Inflammatory macrophage treated with lipopolysaccharide for 4 hours (primary cell): ENCODE measurements at regions not wholly inside any gene's neighbourhood (a gene's known extent, or its start where the extent isn't known, plus 50 kb on each side); places are given as distances from the start of the nearest gene placed in this dataset.
"Not testable (repeated sequence)": the region's sequence is repeated elsewhere in the genome, so short reads cannot be mapped to it uniquely, and the experiment has no call there.

ENCODE experiments used
- DNase-seq: peaks from one replicate; pipeline ENCODE4 v3.0.0-alpha.2; 2020

DNA sequence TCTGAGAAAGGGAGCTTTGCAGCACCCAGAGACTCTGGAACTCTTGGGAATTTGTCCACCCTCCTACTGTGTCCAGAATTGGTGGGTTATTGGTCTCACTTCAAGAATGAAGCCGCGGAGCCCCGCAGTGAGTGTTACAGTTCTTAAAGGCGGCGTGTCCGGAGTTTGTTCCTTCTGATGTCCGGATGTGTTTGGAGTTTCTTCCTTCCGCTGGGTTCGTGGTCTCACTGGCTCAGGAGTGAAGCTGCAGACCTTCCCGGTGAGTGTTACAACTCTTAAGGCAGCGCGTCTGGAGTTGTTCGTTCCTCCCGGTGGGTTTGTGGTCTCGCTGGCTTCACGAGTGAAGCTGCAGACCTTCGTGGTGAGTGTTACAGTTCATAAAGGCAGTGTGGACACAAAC, 824.7 kb downstream of the LRRTM4 start:
- DNase-seq, result not testable (repeated sequence)

DNA sequence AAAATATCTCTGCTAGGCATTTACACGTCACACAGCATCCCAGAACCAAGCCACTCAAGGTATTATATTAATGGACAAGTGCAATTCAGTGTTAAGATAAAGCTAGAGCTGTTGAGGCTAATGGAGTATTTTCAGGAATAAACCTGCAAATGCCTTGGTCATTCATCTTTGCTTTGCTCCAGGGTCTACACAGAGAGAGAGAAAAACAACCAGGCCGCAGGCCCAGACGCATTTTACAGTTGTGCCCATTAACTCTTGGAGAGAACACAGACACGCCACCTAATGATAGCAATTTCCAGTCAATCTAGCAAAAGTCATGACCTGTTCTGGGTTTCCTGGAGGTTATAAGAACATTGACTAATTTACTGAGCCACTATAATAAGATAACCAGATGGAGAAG, 829.3 kb downstream of the LRRTM4 start:
- DNase-seq, result no peak

DNA sequence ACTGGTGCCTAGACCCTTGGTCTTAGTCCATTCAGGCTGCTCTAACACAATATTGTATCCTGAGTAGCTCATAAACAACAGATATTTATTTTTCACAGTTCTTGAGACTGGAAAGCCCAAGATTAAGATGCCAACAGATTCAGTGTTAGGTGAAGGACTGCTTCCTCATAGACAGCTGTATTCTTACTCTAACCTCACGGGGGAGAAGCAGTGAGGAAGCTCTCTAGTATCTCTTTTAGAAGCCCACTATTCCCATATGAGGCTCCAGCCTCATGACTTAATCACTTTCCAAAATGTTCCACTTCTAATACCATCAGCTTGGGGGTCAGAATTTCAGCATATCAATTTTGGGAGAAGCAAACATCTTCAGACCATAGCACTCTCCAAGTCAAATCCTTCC, 833.4 kb downstream of the LRRTM4 start:
- DNase-seq, result no peak

DNA sequence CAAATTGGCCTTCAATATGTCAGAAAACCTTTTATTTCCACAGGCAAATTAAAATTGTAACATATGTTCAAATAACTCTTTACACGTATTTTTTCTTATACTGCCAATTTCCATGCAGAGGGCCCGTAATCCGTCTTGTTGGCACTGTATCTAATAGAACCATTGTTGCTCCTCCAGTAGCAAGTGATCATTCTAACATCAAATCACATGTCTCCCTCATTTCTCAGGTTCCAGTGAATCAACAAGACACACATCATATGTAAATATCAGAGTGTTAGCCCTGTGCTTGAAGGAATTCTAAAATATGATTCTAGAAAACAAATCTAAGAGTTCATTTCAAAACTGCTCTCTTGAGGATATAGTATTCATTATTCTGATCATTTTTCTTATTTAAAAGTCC, 834.3 kb downstream of the LRRTM4 start:
- no peak for DNase-seq

DNA sequence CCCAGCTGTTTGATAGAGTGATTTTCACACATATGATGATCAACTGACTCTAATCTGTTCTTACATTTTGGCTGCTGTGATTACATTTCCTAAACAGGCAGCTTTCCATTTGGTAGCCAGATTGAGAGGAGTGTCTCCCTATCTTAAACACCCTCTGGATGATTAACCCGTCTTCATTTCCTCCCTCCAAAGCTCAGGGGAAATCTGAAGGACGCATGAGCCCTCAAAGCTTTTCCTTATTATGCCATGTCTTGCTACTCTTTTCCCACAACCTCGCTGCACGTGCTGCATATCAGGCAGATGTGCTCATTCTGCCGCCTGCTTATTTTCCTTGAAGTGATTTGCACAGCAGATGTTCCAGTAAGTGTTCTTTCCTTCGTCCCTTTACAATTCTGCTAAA, 837.4 kb downstream of the LRRTM4 start:
- DNase-seq, result no peak

DNA sequence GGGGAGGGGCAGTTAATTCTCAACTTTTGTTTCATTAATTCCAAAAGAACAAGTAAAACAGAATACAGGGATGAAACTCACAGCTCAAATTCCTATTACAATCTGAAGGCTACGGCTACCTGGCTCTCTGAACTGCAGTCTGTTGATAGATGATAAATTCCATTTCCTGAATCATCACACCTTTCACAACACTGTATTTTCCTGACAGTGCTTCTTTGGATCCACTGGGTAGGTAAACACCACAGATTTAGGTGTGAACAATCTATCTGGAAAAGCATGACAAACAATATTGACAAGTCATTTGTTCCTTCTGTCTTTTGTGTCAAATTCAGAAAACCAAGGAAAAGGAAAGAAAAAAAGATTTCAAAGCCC, 843.2 kb downstream of the LRRTM4 start:
- no peak for DNase-seq

DNA sequence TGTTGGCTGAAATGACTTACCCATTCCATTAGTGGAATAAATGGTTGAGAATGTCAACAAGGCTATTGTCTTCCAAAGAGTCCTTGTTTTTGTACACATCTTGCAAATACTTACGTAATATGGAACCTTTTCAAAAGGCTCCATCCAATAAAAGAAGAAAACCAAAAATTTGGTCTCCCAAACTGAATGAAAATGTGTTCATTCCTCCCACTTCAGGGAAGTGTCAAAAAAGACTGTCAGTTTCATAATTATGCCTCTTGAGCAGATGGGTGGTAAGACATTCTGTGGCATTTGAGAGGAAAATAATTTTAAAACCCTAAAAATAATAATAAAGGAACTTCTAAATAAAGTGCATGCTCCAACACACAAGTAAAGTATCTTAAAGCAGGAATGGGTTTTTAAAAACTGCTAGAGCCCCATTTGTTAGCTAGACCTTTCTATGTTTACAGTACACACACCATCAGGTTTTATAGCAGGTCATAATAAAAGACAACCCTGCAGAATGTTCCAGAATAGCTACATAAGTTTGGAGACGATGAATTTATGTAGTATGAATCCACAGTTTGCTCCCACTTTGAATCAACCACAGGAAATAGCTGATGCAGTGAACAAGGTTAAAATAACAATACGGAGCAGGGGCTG, 843.7 kb downstream of the LRRTM4 start:
- no peak for DNase-seq

DNA sequence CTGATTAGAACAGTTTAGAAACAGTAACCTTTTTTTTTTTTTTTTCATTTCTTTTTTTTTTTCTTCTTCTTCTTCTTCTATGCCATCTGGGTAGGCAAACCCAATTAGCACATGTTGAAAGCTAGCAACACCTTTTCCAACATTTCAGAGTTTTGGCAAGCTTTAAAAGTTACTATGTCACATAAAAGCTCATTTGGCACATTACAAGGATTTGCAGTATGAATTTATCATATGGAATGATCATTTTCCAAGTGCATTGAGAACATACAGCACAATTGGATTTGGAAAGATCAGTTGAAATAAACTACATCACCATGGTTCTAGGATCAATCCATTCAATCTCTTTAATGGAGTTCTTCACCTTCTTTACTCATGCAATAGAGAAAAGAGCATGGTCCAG, 847.0 kb downstream of the LRRTM4 start:
- DNase-seq, result no peak

DNA sequence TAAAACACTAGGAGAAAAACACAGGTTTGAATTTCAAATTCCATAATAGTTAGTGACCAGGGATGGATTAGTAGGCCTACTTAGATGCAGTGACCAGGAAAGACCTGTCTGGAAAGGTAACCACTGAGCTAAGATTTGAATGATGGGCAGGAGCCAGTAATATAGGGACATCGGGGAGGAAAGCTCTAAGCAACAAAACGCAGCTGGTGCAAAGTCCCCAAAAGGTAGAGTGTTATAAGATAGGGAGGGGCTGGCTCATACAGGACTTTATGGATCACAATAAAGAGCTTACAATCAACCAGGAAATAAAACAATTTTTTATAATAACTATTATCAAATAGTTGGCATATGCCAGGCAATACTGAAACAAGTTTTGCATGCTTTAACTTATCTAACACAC, 849.4 kb downstream of the LRRTM4 start:
- DNase-seq, result no peak

DNA sequence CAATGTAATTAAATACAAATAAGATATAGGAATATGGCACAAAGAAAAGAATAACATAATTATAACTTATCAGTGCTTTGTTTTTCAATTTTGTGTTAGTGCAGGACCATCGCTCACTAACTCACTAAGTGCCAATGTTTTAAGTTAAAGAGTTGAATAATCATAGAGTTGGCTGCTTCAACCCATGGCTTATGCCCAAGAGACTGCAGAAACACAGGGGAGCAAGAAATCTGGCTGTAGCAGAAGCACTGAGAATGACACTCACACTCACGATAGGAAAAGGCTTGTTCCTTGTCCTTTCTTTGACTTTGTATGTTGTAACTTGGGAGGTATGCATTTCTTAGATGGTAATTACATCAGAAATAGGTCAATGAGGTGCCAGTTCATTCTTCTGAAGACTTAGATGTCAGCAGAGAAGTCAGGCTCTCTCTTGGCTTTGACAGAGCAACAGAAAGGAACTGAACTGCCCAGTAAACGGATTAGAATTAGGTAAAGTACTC, 852.2 kb downstream of the LRRTM4 start:
- no peak for DNase-seq

DNA sequence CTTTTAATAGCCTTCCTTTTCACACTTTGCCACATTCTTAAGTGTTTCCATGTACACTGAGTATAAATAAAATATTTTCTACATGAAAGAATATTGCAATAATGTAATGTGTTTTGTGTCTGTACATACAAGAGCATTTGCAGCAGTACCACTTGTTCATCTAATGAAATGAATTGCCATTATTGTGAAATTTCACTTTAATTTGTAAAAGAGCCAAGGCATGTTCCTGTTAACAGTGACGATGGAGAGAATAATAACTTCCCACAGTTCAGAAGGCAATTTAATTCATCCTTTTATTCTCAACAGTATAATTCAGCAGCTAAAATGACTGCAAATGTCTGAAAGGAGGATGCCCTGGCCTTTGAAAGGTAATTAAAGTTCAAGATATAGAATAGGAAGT, 853.9 kb downstream of the LRRTM4 start:
- DNase-seq, result no peak

DNA sequence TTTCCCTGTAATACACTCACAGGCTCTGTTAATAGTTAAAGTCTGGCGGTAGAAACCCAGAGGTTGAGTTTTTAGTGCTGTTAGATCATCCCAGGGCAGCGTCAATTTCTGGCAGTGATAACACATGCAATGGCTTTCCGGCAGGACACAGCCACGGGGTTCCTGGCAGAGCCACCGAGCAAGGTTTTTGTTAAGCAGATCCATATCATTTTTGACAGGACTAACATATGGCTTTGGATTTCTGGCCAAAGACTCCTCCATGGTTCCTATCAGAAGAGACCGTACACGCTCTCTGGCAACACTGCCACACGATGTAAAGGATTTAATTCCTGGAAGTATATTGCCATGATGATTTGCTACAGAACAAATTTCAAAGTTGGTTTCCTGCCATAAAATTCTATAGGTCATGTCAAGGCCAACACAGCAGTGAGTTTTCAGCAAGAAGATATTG, 854.3 kb downstream of the LRRTM4 start:
- no peak for DNase-seq

DNA sequence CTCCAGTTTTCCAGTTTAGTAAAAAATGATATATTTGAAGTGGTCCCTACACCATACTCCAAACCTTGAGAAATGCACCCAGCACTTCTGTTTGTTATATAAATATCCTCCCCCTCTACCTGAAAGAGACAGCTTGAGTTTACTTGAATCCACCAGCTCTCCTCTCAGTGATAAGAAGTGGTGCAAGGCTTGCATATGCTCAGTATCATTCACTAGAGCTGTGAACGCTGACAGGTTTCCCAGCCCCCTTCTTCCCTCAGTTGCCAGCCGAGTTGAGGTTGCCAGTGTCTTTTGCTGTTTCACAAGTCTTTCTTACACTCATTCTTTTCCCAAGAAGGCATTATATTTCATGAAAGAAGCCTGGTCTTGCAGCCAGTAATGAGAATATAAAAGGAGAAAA, 880.0 kb downstream of the LRRTM4 start:
- DNase-seq, result no peak

DNA sequence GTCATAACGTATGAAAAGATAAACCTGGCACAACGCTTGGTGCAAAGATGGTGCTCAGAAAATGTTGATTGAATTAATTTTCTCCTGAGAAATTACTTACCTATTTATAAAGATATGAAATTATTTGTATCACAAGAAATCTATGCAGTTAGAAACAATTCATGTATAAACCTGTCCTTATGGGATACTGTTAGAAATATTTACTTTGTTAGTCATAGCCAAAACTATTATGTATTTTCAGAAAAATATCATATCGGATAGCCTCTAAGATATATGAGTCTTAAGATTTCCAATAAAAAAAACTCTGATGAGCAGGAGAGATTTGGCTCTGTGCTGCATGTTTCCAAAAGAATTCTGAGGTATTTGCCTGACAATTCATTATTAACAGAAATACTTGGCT, 880.7 kb downstream of the LRRTM4 start:
- DNase-seq, result no peak

DNA sequence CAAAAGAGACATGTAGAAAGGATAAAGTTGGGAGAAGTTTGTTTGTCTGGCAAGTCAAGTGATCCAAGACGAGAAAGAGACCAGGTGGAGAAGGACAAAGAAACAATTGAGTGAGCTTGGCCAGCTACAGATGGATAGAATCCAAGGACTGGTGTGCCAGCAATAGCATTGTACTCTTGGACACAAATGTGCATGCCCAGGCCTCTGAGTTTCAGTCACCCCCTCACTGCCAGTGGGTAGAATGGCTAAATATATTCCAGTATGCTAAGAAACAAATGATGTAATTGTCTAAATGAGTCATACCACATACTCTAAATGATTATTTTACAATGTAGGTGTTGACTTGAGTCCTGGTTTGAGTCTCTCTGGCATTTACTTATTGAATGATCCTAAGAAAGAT, 881.3 kb downstream of the LRRTM4 start:
- no peak for DNase-seq

DNA sequence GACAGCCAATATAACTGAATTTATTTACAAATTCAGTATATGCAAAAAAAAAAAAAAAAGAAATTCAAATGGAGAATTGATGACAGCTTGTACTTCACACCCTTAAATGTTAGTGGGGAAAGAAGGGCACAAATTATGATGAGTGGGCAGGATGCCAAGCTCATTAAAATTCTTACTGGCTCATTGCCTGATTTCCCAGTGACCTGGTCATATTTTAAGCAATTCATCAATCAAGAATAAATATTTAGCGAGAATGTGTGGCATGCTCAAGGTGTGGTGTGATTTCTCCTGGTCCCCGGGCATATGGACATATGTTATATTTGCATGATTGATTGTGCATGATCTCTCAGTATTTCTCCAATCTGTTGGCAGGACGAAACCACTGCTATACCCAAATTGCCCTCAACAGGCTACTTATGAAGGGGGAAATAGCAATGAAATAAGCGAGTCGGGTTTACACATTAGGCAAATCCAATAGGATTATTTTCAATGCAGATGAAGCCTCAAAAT, 883.0 kb downstream of the LRRTM4 start:
- no peak for DNase-seq

DNA sequence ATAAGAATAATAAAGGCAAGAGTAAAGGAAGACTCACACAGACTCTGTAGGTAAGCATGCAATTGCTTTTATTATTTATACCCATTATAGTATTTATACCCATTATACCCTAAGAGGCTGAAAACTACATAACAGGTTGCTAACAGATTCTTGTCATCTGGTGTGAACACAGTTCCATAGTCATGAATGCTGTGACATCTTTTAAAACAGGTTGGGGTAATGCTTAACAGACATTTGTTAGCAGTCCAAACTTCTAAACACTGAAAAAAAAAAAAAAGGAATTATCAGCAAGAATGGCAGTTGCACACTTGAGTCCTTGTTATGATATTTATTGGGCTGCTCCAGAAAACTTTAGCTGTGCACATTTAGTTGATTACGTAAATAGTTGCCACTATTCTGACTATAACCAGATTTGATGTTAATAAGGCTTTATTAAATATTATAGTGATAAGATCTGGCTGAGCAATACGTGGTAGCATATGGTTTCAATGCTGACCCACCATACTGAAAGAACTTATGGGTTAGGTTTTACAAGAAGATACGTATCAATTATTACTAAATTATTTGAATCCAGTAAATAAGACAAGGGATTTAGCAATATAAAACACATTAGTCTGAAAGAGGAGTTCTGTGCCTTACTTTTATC, 888.8 kb downstream of the LRRTM4 start:
- no peak for DNase-seq

DNA sequence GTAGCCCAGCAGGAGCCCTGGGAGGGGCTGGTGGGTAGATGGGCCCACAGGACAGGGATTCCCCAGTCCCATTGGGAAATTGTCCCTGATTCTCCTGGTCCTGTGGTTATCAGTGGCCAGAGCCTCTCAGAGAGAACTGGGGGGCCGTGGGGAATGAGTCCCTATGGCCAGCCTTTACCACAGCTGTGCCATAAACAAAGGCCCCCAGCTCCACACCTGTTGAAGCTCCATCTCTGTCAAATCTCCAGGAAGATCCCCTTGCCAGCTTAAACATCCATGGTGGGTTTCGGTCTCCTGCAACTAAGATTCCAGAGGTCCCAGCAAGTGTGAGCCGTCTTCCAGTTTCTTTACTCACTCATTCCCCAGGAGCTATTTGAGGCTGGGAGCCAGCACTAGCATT, 897.1 kb downstream of the LRRTM4 start:
- no peak for DNase-seq

DNA sequence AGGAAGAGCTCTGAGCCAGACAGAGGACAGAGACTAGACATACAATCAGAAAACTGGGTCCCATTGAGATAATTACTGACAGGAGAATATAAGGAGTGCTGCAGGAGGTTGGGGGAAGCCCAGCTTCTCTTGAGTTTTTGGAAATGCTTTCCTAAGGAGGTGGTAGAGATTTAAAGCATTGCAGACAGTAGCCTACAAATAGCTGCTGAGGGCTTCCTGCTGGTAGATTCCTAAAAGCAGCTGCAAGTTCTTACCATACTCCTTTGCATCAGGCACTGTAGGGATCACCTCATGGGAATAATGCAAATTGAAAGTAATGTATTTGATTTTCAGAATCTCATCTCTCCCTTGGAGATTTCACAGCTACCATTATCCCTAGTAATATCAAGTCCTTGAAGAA, 902.6 kb upstream of the GCFC2 start:
- no peak for DNase-seq

DNA sequence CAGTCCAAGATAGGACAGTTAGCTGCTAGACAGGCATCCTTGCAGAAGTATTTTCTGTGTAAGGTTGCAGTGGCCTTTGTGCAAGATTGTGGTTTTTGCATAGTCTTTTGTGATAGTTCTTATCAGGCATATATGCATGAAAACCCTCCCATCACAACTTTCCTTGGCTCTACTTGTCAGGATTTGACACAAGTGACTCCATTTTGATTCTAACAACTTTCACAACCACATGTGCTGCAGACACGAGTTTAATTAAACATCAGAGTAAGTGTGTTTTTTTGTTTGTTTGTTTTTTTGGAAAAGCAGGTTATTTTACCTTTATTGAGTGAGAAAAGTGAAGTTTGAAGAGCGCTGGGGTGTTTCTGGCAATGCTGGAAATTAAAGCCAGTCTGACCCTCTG, 902.0 kb upstream of the GCFC2 start:
- no peak for DNase-seq

DNA sequence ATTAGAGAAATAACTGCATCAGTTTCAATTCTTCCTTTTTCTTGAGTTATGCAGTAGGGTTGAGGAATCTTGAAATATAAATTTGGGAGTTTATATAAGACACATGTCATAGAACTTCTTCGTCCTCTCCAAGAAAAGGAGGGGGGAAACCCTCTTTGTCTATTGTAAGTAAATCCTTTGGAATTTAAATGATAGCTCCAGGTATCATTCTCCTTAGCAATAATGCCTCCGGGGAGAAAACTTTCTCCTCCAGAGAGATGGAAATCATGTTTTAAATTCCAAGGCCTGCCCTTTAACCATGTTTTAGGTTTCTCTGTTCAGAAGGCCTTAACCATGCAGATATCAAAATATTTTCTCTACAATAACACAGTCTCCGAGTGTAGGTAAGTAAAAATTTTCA, 899.7 kb upstream of the GCFC2 start:
- no peak for DNase-seq

DNA sequence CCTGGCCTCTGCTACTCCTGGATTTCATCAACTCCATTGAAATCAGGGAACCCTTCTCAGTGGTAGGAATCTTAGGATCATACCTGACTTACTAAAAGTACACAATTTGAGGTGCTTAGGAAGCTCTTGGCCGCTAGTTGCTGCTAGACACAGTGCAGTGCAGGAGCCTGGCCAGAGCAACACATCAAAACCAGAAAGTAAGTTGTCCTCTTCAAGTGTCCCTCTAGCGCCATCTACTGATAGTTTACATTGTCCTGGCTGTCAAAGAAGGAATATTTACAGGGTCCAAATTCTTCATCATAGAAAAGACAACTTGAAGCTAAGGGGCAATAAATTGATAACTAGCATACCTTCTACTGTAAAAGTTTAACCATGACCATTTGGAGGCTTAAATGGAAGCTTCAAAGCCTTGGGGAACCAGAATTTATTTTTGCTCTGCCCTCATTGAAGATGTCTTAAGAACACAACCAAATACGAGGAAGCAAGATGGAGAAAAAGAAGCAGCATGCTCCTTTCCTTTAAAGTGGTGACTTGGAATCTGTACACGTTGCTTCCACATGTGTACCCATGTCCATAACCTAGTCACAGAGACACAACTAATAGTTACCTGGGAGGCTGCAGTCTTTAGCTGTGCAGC, 889.1 kb upstream of the GCFC2 start:
- peak; percentile 51 for DNase-seq

DNA sequence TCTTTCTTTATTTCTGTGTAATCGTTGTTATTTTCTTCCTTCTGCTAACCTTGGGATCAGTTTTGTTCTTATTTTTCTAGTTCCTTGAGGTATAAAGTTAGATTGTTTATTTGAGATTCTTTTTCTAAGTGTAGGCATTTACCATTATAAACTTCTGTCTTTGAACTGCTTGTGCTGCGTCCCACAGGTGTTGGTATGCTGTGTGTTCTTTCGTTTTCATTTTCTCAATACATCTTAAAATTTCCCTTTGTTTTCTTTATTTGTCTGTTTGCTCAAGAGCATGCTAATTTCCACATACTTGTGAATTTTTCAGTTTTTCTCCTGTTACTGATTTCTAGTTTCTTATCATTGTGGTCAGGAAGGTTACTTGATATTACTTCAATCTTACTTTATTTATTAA, 873.8 kb upstream of the GCFC2 start:
- DNase-seq, result no peak

DNA sequence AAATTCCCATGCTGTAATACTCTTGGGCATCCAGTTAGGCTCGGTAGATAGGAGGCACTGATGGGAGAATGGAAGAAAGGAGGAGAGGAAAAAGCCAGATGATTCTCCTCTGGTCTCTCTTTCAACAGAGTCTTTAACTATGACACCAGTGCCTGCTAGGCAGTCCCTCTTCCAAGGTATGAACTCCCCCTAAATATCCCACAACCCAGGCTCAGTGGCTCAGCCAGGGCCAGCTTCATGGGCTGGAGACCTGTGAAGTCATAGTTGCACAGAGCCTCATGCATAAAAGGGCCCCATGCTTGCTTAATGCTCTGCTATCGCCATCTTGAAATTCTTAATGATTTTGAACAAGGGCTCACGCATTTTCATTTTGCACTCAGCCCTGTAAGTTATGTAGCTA, 869.2 kb upstream of the GCFC2 start:
- no peak for DNase-seq
